ENCODE measurements at regions not wholly inside any gene's neighbourhood (a gene's known extent, or its start where the extent isn't known, plus 50 kb on each side); places are given as distances from the start of the nearest gene placed in this dataset.

GRCh38 chr10:8956400-8956799 is 901.9 kb downstream of the GATA3 start:
- BruUV-seq (replicated peaks): no TSS peak
- dilution Hi-C loops (cut with HindIII; ENCODE audit: low sequenced_read_pairs, unreplicated experiment): no loop called here
- no peaks in the 10 kb centered on the region for H3K79me1 ChIP-seq (ENCODE audit: low read depth in 1 of 2, low read length in 2 of 2)

More at GRCh38 chr10:8956400-8956799, 901.9 kb downstream of the GATA3 start:
- WGBS, 2 experiments (ENCODE audit: extremely low coverage in 2 of 2, insufficient read length in 1 of 2): no CpG with 5 or more reads among the region's 4 CpGs
- H2AK9ac ChIP-seq (replicated peaks; ENCODE audit: low read depth, low read length, poor library complexity): no peak overlapping the region
- H2AFZ ChIP-seq (replicated peaks; ENCODE audit: low read length, poor library complexity): no peak overlapping the region
- no peak overlapping the region for H3K27ac ChIP-seq (ENCODE audit: insufficient read depth, low read length)
- no peak overlapping the region for H2BK5ac ChIP-seq (ENCODE audit: low read depth, low read length, poor library complexity, severe bottlenecking)
- H2BK20ac ChIP-seq (ENCODE audit: low read depth, low read length): no peak overlapping the region
- TF ChIP-seq MAZ (IDR thresholded peaks at IDR 0.05; ENCODE audit: borderline replicate concordance, low read depth, low read length): no peak
- no peak for TF ChIP-seq USF2 (IDR thresholded peaks at IDR 0.05; ENCODE audit: low read depth, low read length)
- no peak for TF ChIP-seq CEBPB (IDR thresholded peaks at IDR 0.05; ENCODE audit: low read depth, low read length)
- no peak for TF ChIP-seq BHLHE40 (IDR thresholded peaks at IDR 0.05; ENCODE audit: low read depth, low read length)
- TF ChIP-seq RFX5 (IDR thresholded peaks at IDR 0.05; ENCODE audit: low read depth, low read length): no peak
- TF ChIP-seq NFE2L2 (IDR thresholded peaks at IDR 0.05; ENCODE audit: low read depth, low read length): no peak
- TF ChIP-seq RAD21 (IDR thresholded peaks at IDR 0.05; ENCODE audit: low read length): no peak
- intact Hi-C loops (cut with micrococcal nuclease): no loop called here
- H3K9me3 ChIP-seq (ENCODE audit: control insufficient read depth, insufficient read depth, low read length): peaks cover 5% of the 10 kb centered on the region; the same call in 1 of the 2 replicates
- no peak overlapping the region for H4K5ac ChIP-seq (ENCODE audit: low read depth, low read length)
- in situ Hi-C loops (cut with MboI; ENCODE audit: low sequenced_read_pairs): no loop called here
- H3K4me3 ChIP-seq (ENCODE audit: insufficient read depth, low read depth, low read length): no peak overlapping the region
- H4K91ac ChIP-seq (ENCODE audit: insufficient read depth, low read depth, low read length): no peak overlapping the region
- no peak overlapping the region for H3K14ac ChIP-seq (replicated peaks; ENCODE audit: low read depth, low read length)
- no peak for DNase-seq
- no peak overlapping the region for H2BK15ac ChIP-seq (ENCODE audit: low read depth, low read length)
- no peaks in the 10 kb centered on the region for H3K36me3 ChIP-seq (ENCODE audit: control insufficient read depth, insufficient read depth, low read length)
- no peaks in the 10 kb centered on the region for H4K20me1 ChIP-seq (ENCODE audit: insufficient read depth, low read length)
- H3K9ac ChIP-seq (ENCODE audit: low read depth, low read length): no peak overlapping the region
- H3K4me2 ChIP-seq (ENCODE audit: low read depth, low read length): no peak overlapping the region
- H3K18ac ChIP-seq (ENCODE audit: low read depth, low read length): no peak overlapping the region
- CTCF ChIA-PET: interaction anchor here (0.6 kb wide), 1 partner anchor 1180 kb away, joined by 9 read pairs; no protein-coding TSS in a partner anchor
- H3K56ac ChIP-seq (ENCODE audit: extremely low read depth, insufficient read depth, low read length): no peak overlapping the region
- H3K4me1 ChIP-seq (ENCODE audit: control insufficient read depth, insufficient read depth, low read length): no peaks in the 10 kb centered on the region
- POLR2A ChIA-PET (ENCODE audit: unreplicated experiment): no interaction called here
- no peaks in the 10 kb centered on the region for H3K9me1 ChIP-seq (ENCODE audit: insufficient read depth, low read length)
- H3K23ac ChIP-seq (ENCODE audit: low read depth, low read length): no peak overlapping the region
- H4K8ac ChIP-seq (ENCODE audit: low read depth in 2 of 2, low read length in 2 of 2): no peak overlapping the region
- no peak overlapping the region for H2AK5ac ChIP-seq (ENCODE audit: low read depth, low read length)
- H2BK120ac ChIP-seq (ENCODE audit: low read depth, low read length): no peak overlapping the region
- no peak for ATAC-seq (ENCODE audit: low read depth)
- no peak overlapping the region for H3K4ac ChIP-seq (ENCODE audit: low read depth, low read length)
- no peaks in the 10 kb centered on the region for H3K27me3 ChIP-seq (ENCODE audit: control insufficient read depth, insufficient read depth, low read length)

All from IMR-90 (cell line).